Cardiac muscle cell (in vitro differentiated cells and primary cell): ENCODE measurements at regions not wholly inside any gene's neighbourhood (a gene's known extent, or its start where the extent isn't known, plus 50 kb on each side); places are given as distances from the start of the nearest gene placed in this dataset.

ENCODE experiments used
- DNase-seq, 2 donors: peaks; one replicate each; pipeline versions ENCODE4 v3.0.0 to v3.0.0-alpha.2; 2010 to 2017; ENCODE audit warnings: low read depth in 1 of 2, low spot score in 1 of 2
- H3K27ac ChIP-seq: fragments of 200-600 bp; sonication (generic); 2 replicates; pipeline ENCODE4 v1.5.1; 2016
- H3K27me3 ChIP-seq: fragments of 200-600 bp; sonication (generic); 2 replicates; pipeline ENCODE4 v1.6.0; 2016; ENCODE audit warnings: control low read depth
- H3K36me3 ChIP-seq: fragments of 200-600 bp; sonication (generic); 2 replicates; pipeline ENCODE4 v1.5.1; 2016; ENCODE audit warnings: control low read depth
- H3K4me1 ChIP-seq: fragments of 200-600 bp; sonication (generic); 2 replicates; pipeline ENCODE4 v1.8.1; 2017; ENCODE audit warnings: low read depth, mild to moderate bottlenecking, mixed run types
- H3K4me3 ChIP-seq: fragments of 200-600 bp; sonication (generic); 2 replicates; pipeline ENCODE4 v1.5.1; 2016; ENCODE audit warnings: mild to moderate bottlenecking
- H3K9me3 ChIP-seq: fragments of 200-600 bp; sonication (generic); 2 replicates; pipeline ENCODE4 v1.5.1; 2017; ENCODE audit warnings: low read depth, mild to moderate bottlenecking, control low read depth
- TF ChIP-seq, protein P1 (sequence below): IDR thresholded peaks from 2 replicates; pipeline ENCODE4 v1.5.1; 2012; ENCODE audit warnings: low read depth, mild to moderate bottlenecking, low read length

GRCh38 chr4:14260591-14260990 is 633.1 kb upstream of the BOD1L1 start:
- H3K4me1 ChIP-seq, result no peaks in the 10 kb centered on the region
- H3K9me3 ChIP-seq, result no peaks in the 10 kb centered on the region
- no peaks in the 10 kb centered on the region for H3K27me3 ChIP-seq
- no peak overlapping the region for H3K27ac ChIP-seq
- H3K36me3 ChIP-seq, result no peaks in the 10 kb centered on the region
- no peak for DNase-seq
- H3K4me3 ChIP-seq, result no peak overlapping the region
- TF ChIP-seq, protein P1, sequence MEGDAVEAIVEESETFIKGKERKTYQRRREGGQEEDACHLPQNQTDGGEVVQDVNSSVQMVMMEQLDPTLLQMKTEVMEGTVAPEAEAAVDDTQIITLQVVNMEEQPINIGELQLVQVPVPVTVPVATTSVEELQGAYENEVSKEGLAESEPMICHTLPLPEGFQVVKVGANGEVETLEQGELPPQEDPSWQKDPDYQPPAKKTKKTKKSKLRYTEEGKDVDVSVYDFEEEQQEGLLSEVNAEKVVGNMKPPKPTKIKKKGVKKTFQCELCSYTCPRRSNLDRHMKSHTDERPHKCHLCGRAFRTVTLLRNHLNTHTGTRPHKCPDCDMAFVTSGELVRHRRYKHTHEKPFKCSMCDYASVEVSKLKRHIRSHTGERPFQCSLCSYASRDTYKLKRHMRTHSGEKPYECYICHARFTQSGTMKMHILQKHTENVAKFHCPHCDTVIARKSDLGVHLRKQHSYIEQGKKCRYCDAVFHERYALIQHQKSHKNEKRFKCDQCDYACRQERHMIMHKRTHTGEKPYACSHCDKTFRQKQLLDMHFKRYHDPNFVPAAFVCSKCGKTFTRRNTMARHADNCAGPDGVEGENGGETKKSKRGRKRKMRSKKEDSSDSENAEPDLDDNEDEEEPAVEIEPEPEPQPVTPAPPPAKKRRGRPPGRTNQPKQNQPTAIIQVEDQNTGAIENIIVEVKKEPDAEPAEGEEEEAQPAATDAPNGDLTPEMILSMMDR, result no peak

- no peak overlapping the region for H3K4me3 ChIP-seq
- TF ChIP-seq, protein P1, result no peak
- no peaks in the 10 kb centered on the region for H3K4me1 ChIP-seq
- H3K36me3 ChIP-seq, result no peaks in the 10 kb centered on the region
- H3K27me3 ChIP-seq, result no peaks in the 10 kb centered on the region
- H3K27ac ChIP-seq, result no peak overlapping the region
- H3K9me3 ChIP-seq, result no peaks in the 10 kb centered on the region
- DNase-seq, result no peak
Measured at GRCh38 chr4:14262221-14262620, 634.7 kb upstream of the BOD1L1 start.

DNA sequence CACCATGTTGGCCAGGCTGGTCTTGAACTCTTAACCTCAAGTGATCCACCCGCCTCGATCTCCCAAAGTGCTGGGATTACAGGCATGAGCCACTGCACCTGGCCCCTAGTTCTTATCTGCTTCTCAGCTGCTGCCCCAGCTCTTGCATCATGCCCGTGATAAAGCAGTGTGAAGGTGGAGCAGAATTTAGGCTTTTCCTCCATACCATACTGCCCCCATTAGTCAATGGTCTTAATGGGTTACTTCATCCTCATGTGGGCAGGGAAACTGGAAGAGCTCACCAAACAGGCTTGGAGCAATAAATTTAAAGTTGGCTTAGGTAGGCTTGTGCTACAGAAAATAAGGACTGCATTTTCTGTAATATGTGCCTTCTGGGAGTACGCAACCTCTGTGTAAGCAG is 636.9 kb upstream of the BOD1L1 start:
- DNase-seq, result peak in 1 of 2 donors; percentile 35
- Histone ChIP-seq H3K4me1 (no peaks in the 10 kb centered on the region), H3K9me3 (no peaks in the 10 kb centered on the region), H3K36me3 (no peaks in the 10 kb centered on the region), H3K27me3 (no peaks in the 10 kb centered on the region), H3K4me3 (no peak overlapping the region), H3K27ac (no peak overlapping the region)
- TF ChIP-seq, protein P1, result no peak

DNA sequence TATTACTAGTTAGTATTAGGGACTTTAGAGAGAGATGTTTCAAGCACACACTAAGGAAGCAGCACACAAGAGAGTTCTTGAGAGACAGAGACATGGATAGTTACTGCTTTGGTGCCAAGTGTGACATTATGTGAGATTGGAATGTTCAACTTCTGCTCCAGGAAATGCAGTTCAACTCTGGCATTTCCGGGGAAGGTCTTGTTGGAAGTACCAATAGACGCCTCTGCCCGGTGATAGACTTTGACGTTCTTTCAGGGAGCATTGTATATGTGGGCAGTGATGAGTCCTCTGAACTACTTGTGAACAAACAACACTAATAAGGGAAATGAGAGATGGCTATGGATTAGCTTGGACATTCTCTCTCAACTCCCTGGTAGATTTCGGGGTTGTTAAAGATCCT is 638.1 kb upstream of the BOD1L1 start:
- Histone ChIP-seq H3K9me3 (no peaks in the 10 kb centered on the region), H3K4me1 (no peaks in the 10 kb centered on the region), H3K4me3 (no peak overlapping the region), H3K36me3 (no peaks in the 10 kb centered on the region), H3K27me3 (no peaks in the 10 kb centered on the region), H3K27ac (no peak overlapping the region)
- DNase-seq, result peak in 1 of 2 donors; percentile 25
- TF ChIP-seq, protein P1, result no peak

- no peak overlapping the region for H3K27ac ChIP-seq
- TF ChIP-seq, protein P1, result no peak
Measured at GRCh38 chr4:14267373-14268060, 640.0 kb upstream of the BOD1L1 start.

DNA sequence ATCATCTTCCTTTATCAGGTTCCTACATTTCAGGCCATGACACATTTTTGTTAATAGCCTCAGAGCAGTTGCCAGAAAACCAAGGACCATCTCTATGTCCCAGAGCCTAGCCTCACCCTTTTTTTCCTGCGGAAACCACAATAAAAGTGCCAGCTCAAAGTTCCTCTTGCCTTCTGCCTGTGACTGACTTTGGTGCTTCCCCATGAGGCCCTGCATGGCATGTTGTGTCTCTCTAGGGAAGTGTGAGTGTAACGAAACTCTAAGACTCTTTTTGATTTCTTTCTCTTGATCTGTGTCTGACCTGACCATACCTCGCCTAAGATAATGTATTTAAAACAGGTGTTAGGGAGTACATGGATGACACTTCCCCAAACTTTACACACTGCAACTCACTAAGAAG is 642.3 kb upstream of the BOD1L1 start:
- no peak for DNase-seq
- Histone ChIP-seq H3K4me1 (no peaks in the 10 kb centered on the region), H3K27me3 (no peaks in the 10 kb centered on the region), H3K36me3 (no peaks in the 10 kb centered on the region), H3K9me3 (no peaks in the 10 kb centered on the region), H3K4me3 (no peak overlapping the region), H3K27ac (no peak overlapping the region)
- TF ChIP-seq, protein P1, result no peak

More at GRCh38 chr4:14267373-14268060, 640.0 kb upstream of the BOD1L1 start:
- Histone ChIP-seq H3K4me3 (no peak overlapping the region), H3K9me3 (no peaks in the 10 kb centered on the region), H3K27me3 (no peaks in the 10 kb centered on the region), H3K36me3 (no peaks in the 10 kb centered on the region), H3K4me1 (no peaks in the 10 kb centered on the region)
- no peak for DNase-seq
